ENCODE measurements at regions not wholly inside any gene's neighbourhood (a gene's known extent, or its start where the extent isn't known, plus 50 kb on each side); places are given as distances from the start of the nearest gene placed in this dataset.

- no peak for DNase-seq
Measured at GRCh38 chr12:98074286-98074685, 441.1 kb upstream of the TMPO start.

GRCh38 chr12:98084391-98084790, 431.0 kb upstream of the TMPO start:
- DNase-seq: no peak

- no peak for DNase-seq
Measured at GRCh38 chr12:98085046-98085755, 430.2 kb upstream of the TMPO start.

GRCh38 chr12:98090731-98091130, 424.7 kb upstream of the TMPO start:
- DNase-seq: no peak

GRCh38 chr12:98096436-98096835, 419.0 kb upstream of the TMPO start:
- no peak for DNase-seq

- DNase-seq: no peak
Measured at GRCh38 chr12:98106031-98106683, 409.2 kb upstream of the TMPO start.

GRCh38 chr12:98109266-98109665, 406.1 kb upstream of the TMPO start:
- no peak for DNase-seq

- no peak for DNase-seq
Measured at GRCh38 chr12:98110536-98110935, 404.9 kb upstream of the TMPO start.

GRCh38 chr12:98113548-98113947, 401.8 kb upstream of the TMPO start:
- no peak for DNase-seq

GRCh38 chr12:98121963-98122362, 393.4 kb upstream of the TMPO start:
- DNase-seq: no peak

GRCh38 chr12:98123021-98123461, 392.3 kb upstream of the TMPO start:
- no peak for DNase-seq

GRCh38 chr12:98126637-98127335, 388.6 kb upstream of the TMPO start:
- DNase-seq: no peak

- no peak for DNase-seq
Measured at GRCh38 chr12:98127336-98127679, 388.1 kb upstream of the TMPO start.

- no peak for DNase-seq
Measured at GRCh38 chr12:98127854-98128253, 387.5 kb upstream of the TMPO start.

GRCh38 chr12:98136544-98136943, 378.8 kb upstream of the TMPO start:
- DNase-seq: no peak

GRCh38 chr12:98137278-98137677, 378.1 kb upstream of the TMPO start:
- no peak for DNase-seq

- DNase-seq: no peak
Measured at GRCh38 chr12:98144953-98145352, 370.4 kb upstream of the TMPO start.

GRCh38 chr12:98146043-98146442, 369.3 kb upstream of the TMPO start:
- no peak for DNase-seq

- no peak for DNase-seq
Measured at GRCh38 chr12:98146487-98146886, 368.9 kb upstream of the TMPO start.

GRCh38 chr12:98149270-98149669, 366.1 kb upstream of the TMPO start:
- DNase-seq: no peak

GRCh38 chr12:98149691-98150210, 365.6 kb upstream of the TMPO start:
- no peak for DNase-seq

- DNase-seq: no peak
Measured at GRCh38 chr12:98151105-98151590, 364.2 kb upstream of the TMPO start.

- DNase-seq: no peak
Measured at GRCh38 chr12:98151984-98152383, 363.4 kb upstream of the TMPO start.

- no peak for DNase-seq
Measured at GRCh38 chr12:98154850-98155249, 360.5 kb upstream of the TMPO start.

Measured in NCI-H1048 (cell line).